ENCODE measurements at regions not wholly inside any gene's neighbourhood (a gene's known extent, or its start where the extent isn't known, plus 50 kb on each side); places are given as distances from the start of the nearest gene placed in this dataset.

GRCh38 chr15:66877477-66878271 is 175.6 kb downstream of the SMAD6 start:
- TF ChIP-seq PML (IDR thresholded peaks at IDR 0.05; ENCODE audit: low read length) (no peak), MAX (IDR thresholded peaks at IDR 0.05; ENCODE audit: low read depth, low read length) (no peak), ZNF274 (IDR thresholded peaks at IDR 0.05; ENCODE audit: insufficient read depth, insufficient read length) (no peak), MYB (IDR thresholded peaks at IDR 0.05; ENCODE audit: borderline replicate concordance, low read depth, low read length) (no peak), POLR2A (IDR thresholded peaks at IDR 0.05; ENCODE audit: low read depth, low read length) (no peak), CTCF (IDR thresholded peaks at IDR 0.05 in 2 of 3, conservative IDR thresholded peaks at IDR 0.05 in 1 of 3; ENCODE audit: control insufficient read depth in 2 of 3, extremely low read depth in 1 of 3, insufficient read depth in 1 of 3, low read depth in 3 of 3, low read length in 3 of 3) (no peak)
